A549 (cell line): ENCODE measurements at regions not wholly inside any gene's neighbourhood (a gene's known extent, or its start where the extent isn't known, plus 50 kb on each side); places are given as distances from the start of the nearest gene placed in this dataset.

ENCODE experiments used
- ATAC-seq, 2 experiments: fragments of 200-7000 bp in 1 of 2; fragments of >200 bp in 1 of 2; cut with Nextera tagmentation in 1 of 2; cut with Tn5 transposase in 1 of 2; 3 replicates each; pipeline versions ENCODE4 v1.8.0 to v1.9.1; 2018 to 2020; ENCODE audit warnings: mild to moderate bottlenecking in 1 of 2, moderate library complexity in 1 of 2
- CTCF ChIA-PET: fragments of 300-600 bp; sonication (Branson Sonifier 250); formaldehyde crosslinking; extraction: SDS; loops from one replicate; lab custom pipeline; 2021; ENCODE audit warnings: antibody characterized with exemption, inconsistent platforms; lab: Yijun Ruan, JAX
- POLR2A ChIA-PET: fragments of 350-600 bp; formaldehyde crosslinking; extraction: SDS; loops from one replicate; lab custom pipeline; 2021; ENCODE audit warnings: antibody characterized with exemption, inconsistent platforms; lab: Yijun Ruan, JAX
- DNase-seq, 2 experiments: peaks; one replicate each; pipeline versions ENCODE4 v3.0.0 to v3.0.0-alpha.2; 2011 to 2016; ENCODE audit warnings: low read depth in 1 of 2, low spot score in 1 of 2
- FAIRE-seq: peaks from 2 replicates; lab custom pipeline; 2011; peaks lifted over from hg19 to GRCh38; lab: Jason Lieb, UNC
- H3K27ac ChIP-seq, 2 experiments: fragments of >200 bp; sonication (Bioruptor Twin); formaldehyde crosslinking; 3 replicates each; pipeline ENCODE4 v1.5.1; 2016 to 2017
- H3K4me1 ChIP-seq: fragments of >200 bp; sonication (Bioruptor Twin); formaldehyde crosslinking; 3 replicates; pipeline ENCODE4 v1.6.1; 2016
- H3K4me2 ChIP-seq: fragments of >200 bp; sonication (Bioruptor Twin); formaldehyde crosslinking; 3 replicates; pipeline ENCODE4 v1.6.1; 2016
- H3K4me3 ChIP-seq: fragments of >200 bp; sonication (Bioruptor Twin); formaldehyde crosslinking; 3 replicates; pipeline ENCODE4 v1.5.1; 2016
- H3K9me3 ChIP-seq: fragments of >200 bp; sonication (Bioruptor Twin); formaldehyde crosslinking; 3 replicates; pipeline ENCODE4 v1.6.1; 2016
- CBX2 ChIP-seq: fragments of 200-600 bp; sonication (generic); IDR thresholded peaks from 2 replicates; pipeline ENCODE4 v1.6.1; 2016; ENCODE audit warnings: low read depth, mild to moderate bottlenecking, borderline replicate concordance
- CEBPB ChIP-seq, 2 experiments: fragments of >200 bp in 1 of 2; sonication (Bioruptor Twin) in 1 of 2; formaldehyde crosslinking in 1 of 2; IDR thresholded peaks; 2 replicates each; pipeline ENCODE4 v1.6.1; 2012 to 2016
- CHD2 ChIP-seq: fragments of 150-350 bp; IDR thresholded peaks from 2 replicates; pipeline ENCODE4 v1.6.1; 2014; ENCODE audit warnings: low read length; ENCODE audit not compliant: partially characterized antibody
- CHD4 ChIP-seq: fragments of 200-600 bp; sonication (generic); IDR thresholded peaks from 2 replicates; pipeline ENCODE4 v1.6.1; 2016; ENCODE audit warnings: antibody characterized with exemption, mild to moderate bottlenecking, borderline replicate concordance
- EHF ChIP-seq: fragments of 250-450 bp; sonication (Bioruptor Pico); IDR thresholded peaks from 2 replicates; pipeline ENCODE4 v1.5.0; 2020; ENCODE audit warnings: mild to moderate bottlenecking
- EP300 ChIP-seq, 2 experiments: fragments of >200 bp; sonication (Bioruptor Twin); formaldehyde crosslinking; IDR thresholded peaks; 2 replicates in 1 of 2; 3 replicates in 1 of 2; pipeline ENCODE4 v1.6.1; 2016 to 2017
- FOSL2 ChIP-seq, 2 experiments: fragments of 450-650 bp in 1 of 2; fragments of >200 bp in 1 of 2; sonication (Bioruptor Twin) in 1 of 2; formaldehyde crosslinking; IDR thresholded peaks; 2 replicates each; pipeline versions ENCODE4 v1.5.0 to v1.6.1; 2016 to 2020; ENCODE audit warnings: mild to moderate bottlenecking in 1 of 2, moderate library complexity in 1 of 2
- GATA3 ChIP-seq: IDR thresholded peaks from 2 replicates; pipeline ENCODE4 v1.6.1; 2012; ENCODE audit warnings: borderline replicate concordance
- HDAC2 ChIP-seq: fragments of 200-600 bp; sonication (generic); IDR thresholded peaks from 2 replicates; pipeline ENCODE4 v1.6.1; 2016
- HOXA7 ChIP-seq: fragments of 250-450 bp; sonication (Bioruptor Pico); IDR thresholded peaks from 2 replicates; pipeline ENCODE4 v1.5.0; 2020; ENCODE audit warnings: mild to moderate bottlenecking, moderate library complexity
- HOXB5 ChIP-seq: fragments of 250-450 bp; sonication (Bioruptor Pico); IDR thresholded peaks from 2 replicates; pipeline ENCODE4 v1.5.0; 2020; ENCODE audit warnings: mild to moderate bottlenecking, moderate library complexity
- MAFK ChIP-seq: fragments of 450-650 bp; IDR thresholded peaks from 2 replicates; pipeline ENCODE4 v1.6.1; 2014; ENCODE audit not compliant: partially characterized antibody
- MAZ ChIP-seq: fragments of 150-350 bp; IDR thresholded peaks from 2 replicates; pipeline ENCODE4 v1.6.1; 2014; ENCODE audit warnings: antibody characterized with exemption, low read depth, low read length, borderline replicate concordance
- MYC ChIP-seq: IDR thresholded peaks from 2 replicates; pipeline ENCODE4 v1.6.1; 2012; ENCODE audit warnings: mild to moderate bottlenecking, inconsistent platforms, low read length, improper control_type of control experiment, borderline replicate concordance
- PHF8 ChIP-seq: fragments of 200-600 bp; sonication (generic); IDR thresholded peaks from 2 replicates; pipeline ENCODE4 v1.6.1; 2016; ENCODE audit warnings: low read depth, mild to moderate bottlenecking, antibody characterized with exemption, moderate library complexity, borderline replicate concordance
- POLR2A ChIP-seq: IDR thresholded peaks from 2 replicates; pipeline ENCODE4 v1.6.1; 2012; ENCODE audit warnings: mild to moderate bottlenecking, low read length
- POLR2AphosphoS2 ChIP-seq: conservative IDR thresholded peaks from 2 replicates; pipeline ENCODE4 v1.6.1; 2012; ENCODE audit warnings: low read length, improper control_type of control experiment, inconsistent platforms
- RAD21 ChIP-seq, 2 experiments: fragments of >200 bp in 1 of 2; sonication (Bioruptor Twin) in 1 of 2; formaldehyde crosslinking in 1 of 2; IDR thresholded peaks in 1 of 2; conservative IDR thresholded peaks in 1 of 2; 2 replicates in 1 of 2; 3 replicates in 1 of 2; pipeline ENCODE4 v1.6.1; 2012 to 2018; ENCODE audit warnings: inconsistent platforms in 1 of 2
- RNF2 ChIP-seq: fragments of 200-600 bp; sonication (generic); IDR thresholded peaks from 2 replicates; pipeline ENCODE4 v1.6.1; 2016; ENCODE audit warnings: low read depth, mild to moderate bottlenecking, antibody characterized with exemption, moderate library complexity, borderline replicate concordance
- TFCP2L1 ChIP-seq: fragments of 250-450 bp; sonication (Bioruptor Pico); IDR thresholded peaks from 2 replicates; pipeline ENCODE4 v1.5.0; 2021; ENCODE audit warnings: mild to moderate bottlenecking
- ZC3H11A ChIP-seq: fragments of 450-650 bp; IDR thresholded peaks from 2 replicates; pipeline ENCODE4 v1.6.1; 2014; ENCODE audit warnings: antibody characterized with exemption, mild to moderate bottlenecking
- WGBS: methylation state at CpG from one replicate; pipeline ENCODE4 v1.1.6; 2017; ENCODE audit errors: missing lambda C conversion rate; 5-methylcytosine and 5-hydroxymethylcytosine counted together
- TF ChIP-seq, protein P1 (sequence below): IDR thresholded peaks from 2 replicates; pipeline ENCODE4 v1.6.1; 2012; ENCODE audit warnings: low read depth, borderline replicate concordance
- TF ChIP-seq, protein P2 (sequence below): IDR thresholded peaks from 2 replicates; pipeline ENCODE4 v1.6.1; 2012
- TF ChIP-seq, protein P3 (sequence below): fragments of 150-350 bp; IDR thresholded peaks from 2 replicates; pipeline ENCODE4 v1.6.1; 2014; ENCODE audit warnings: low read depth, mild to moderate bottlenecking, low read length
- TF ChIP-seq, protein P4 (sequence below): IDR thresholded peaks from 2 replicates; pipeline ENCODE4 v1.6.1; 2012

DNA sequence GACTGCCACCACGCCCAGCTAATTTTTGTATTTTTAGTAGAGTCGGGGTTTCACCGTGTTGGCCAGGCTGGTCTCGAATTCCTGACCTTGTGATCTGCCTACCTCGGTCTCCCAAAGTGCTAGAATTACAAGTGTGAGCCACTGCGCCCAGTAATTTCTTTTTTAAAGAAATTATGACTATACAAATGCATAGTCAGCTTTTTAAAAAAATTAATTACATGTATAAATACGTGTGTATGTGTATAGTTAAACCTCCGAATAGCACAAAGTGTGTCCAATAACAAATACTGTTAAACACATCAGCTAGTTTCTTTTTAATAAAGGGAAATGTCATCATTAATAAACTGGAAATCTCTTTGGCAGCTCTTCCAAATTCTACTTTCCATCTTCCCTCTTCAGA is 135.5 kb upstream of the SALL4 start:
- WGBS, result 82% methylated on average over 8 of the region's 8 CpGs
- ATAC-seq, result no peak
- POLR2A ChIA-PET, result no interaction called here

DNA sequence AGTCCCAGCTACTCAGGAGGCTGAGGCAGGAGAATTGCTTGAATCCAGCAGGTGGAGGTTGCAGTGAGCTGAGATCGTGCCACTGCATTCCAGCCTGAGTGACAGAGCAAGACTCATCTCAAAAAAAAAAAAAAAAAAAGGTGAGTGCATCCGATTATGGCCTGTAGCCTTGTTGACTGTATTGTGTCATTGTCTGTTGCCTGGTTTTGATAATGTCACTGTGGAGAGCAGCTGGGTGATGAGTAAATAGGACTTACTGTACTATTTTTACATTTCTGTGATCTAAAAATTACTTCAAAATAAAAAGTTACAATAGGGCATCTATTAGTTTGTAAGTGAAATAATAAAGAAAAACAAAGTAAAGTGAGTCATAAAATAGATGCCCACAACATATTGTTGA is 134.1 kb upstream of the SALL4 start:
- 39% methylated on average over 2 of the region's 2 CpGs for WGBS
- no peak overlapping the region for H3K27ac ChIP-seq
- FAIRE-seq (no peak), DNase-seq (no peak), ATAC-seq (no peak)
- ChIA-PET POLR2A (no interaction called here), CTCF (interaction anchor here (1.5 kb wide), 1 partner anchor 27 kb away, joined by 3 read pairs; no protein-coding TSS in a partner anchor)
- H3K4me3 ChIP-seq, result no peak overlapping the region
- H3K4me1 ChIP-seq, result peaks cover 8% of the 10 kb centered on the region; the same call in 2 of the 3 replicates
- no peak overlapping the region for H3K4me2 ChIP-seq
- TF ChIP-seq RNF2, result no peak
- no peak for TF ChIP-seq MYC
- TF ChIP-seq POLR2A, result no peak
- TF ChIP-seq, protein P1, sequence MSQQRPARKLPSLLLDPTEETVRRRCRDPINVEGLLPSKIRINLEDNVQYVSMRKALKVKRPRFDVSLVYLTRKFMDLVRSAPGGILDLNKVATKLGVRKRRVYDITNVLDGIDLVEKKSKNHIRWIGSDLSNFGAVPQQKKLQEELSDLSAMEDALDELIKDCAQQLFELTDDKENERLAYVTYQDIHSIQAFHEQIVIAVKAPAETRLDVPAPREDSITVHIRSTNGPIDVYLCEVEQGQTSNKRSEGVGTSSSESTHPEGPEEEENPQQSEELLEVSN, result no peak
- no peak for TF ChIP-seq GATA3
- no peak for TF ChIP-seq MAZ
- no peak for TF ChIP-seq CHD4
- TF ChIP-seq EHF (CRISPR knock-in tag), result no peak
- TF ChIP-seq HDAC2, result no peak
- no peak for TF ChIP-seq HOXB5
- no peak for TF ChIP-seq PHF8
- no peaks in the 10 kb centered on the region for H3K9me3 ChIP-seq

More for the DNA sequence above, 135.5 kb upstream of the SALL4 start:
- TF ChIP-seq HOXA7 (no peak), FOSL2 (IDR thresholded peaks at IDR 0.05) (no peak), FOSL2 (CRISPR knock-in tag; IDR thresholded peaks at IDR 0.05) (no peak), RNF2 (no peak), RAD21 (conservative IDR thresholded peaks at IDR 0.05 in 1 of 2, IDR thresholded peaks at IDR 0.05 in 1 of 2) (no peak), MAFK (peak; percentile 69)
- TF ChIP-seq, protein P2, sequence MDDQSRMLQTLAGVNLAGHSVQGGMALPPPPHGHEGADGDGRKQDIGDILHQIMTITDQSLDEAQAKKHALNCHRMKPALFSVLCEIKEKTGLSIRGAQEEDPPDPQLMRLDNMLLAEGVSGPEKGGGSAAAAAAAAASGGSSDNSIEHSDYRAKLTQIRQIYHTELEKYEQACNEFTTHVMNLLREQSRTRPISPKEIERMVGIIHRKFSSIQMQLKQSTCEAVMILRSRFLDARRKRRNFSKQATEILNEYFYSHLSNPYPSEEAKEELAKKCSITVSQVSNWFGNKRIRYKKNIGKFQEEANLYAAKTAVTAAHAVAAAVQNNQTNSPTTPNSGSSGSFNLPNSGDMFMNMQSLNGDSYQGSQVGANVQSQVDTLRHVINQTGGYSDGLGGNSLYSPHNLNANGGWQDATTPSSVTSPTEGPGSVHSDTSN, result no peak
- TF ChIP-seq, protein P1, result no peak
- H3K4me3 ChIP-seq, result no peak overlapping the region
- DNase-seq (no peak), FAIRE-seq (no peak)
- H3K9me3 ChIP-seq, result no peaks in the 10 kb centered on the region
- CTCF ChIA-PET, result interaction anchor here (0.7 to 1.5 kb wide), 3 partner anchors 17 to 138 kb away, joined by 3 to 6 read pairs (median 3); no protein-coding TSS in a partner anchor
- H3K27ac ChIP-seq, result no peak overlapping the region
- no peak overlapping the region for H3K4me2 ChIP-seq
- H3K4me1 ChIP-seq, result peaks cover 7% of the 10 kb centered on the region; the same call in 2 of the 3 replicates

DNA sequence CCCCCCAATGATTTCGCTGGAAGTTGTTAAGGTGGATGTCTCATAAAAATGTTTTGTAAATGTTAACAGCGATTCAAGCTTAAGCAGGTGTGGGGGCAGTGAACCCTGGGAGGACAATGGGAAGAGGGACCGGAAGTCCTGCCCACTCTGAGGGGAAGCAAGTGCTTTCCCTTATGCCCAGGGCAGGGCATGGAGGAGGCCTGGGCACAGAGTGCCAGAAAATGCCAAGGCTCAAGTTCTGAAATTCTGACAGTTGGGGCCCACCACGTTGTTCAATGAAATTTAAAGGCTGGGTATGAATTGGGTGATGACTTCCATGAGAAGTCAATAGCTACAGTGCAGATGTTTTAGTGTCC is 132.7 kb upstream of the SALL4 start:
- Histone ChIP-seq H3K4me2 (no peak overlapping the region), H3K4me3 (no peak overlapping the region), H3K4me1 (peaks cover 18% of the 10 kb centered on the region; the same call in 2 of the 3 replicates), H3K9me3 (no peaks in the 10 kb centered on the region), H3K27ac (no peak overlapping the region)
- POLR2A ChIA-PET, result no interaction called here
- WGBS, result 66% methylated on average over 4 of the region's 4 CpGs
- FAIRE-seq (no peak), ATAC-seq (no peak), DNase-seq (no peak)
- no peak for TF ChIP-seq POLR2AphosphoS2
- TF ChIP-seq, protein P3, sequence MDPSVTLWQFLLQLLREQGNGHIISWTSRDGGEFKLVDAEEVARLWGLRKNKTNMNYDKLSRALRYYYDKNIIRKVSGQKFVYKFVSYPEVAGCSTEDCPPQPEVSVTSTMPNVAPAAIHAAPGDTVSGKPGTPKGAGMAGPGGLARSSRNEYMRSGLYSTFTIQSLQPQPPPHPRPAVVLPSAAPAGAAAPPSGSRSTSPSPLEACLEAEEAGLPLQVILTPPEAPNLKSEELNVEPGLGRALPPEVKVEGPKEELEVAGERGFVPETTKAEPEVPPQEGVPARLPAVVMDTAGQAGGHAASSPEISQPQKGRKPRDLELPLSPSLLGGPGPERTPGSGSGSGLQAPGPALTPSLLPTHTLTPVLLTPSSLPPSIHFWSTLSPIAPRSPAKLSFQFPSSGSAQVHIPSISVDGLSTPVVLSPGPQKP, result no peak
- TF ChIP-seq ZC3H11A, result no peak
- no peak for TF ChIP-seq CEBPB (IDR thresholded peaks at IDR 0.05)
- no peak for TF ChIP-seq TFCP2L1 (CRISPR knock-in tag)
- TF ChIP-seq, protein P4, sequence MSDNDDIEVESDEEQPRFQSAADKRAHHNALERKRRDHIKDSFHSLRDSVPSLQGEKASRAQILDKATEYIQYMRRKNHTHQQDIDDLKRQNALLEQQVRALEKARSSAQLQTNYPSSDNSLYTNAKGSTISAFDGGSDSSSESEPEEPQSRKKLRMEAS, result no peak
- TF ChIP-seq PHF8, result no peak
- TF ChIP-seq CBX2, result no peak
- no peak for TF ChIP-seq MAZ
- TF ChIP-seq EP300 (IDR thresholded peaks at IDR 0.05), result no peak
- TF ChIP-seq CHD2, result no peak
- CTCF ChIA-PET, result interaction anchor here (1.0 kb wide), 1 partner anchor 10 kb away, joined by 3 read pairs; no protein-coding TSS in a partner anchor
